Inferior parietal cortex (tissue), 1 donor: ENCODE measurements at regions not wholly inside any gene's neighbourhood (a gene's known extent, or its start where the extent isn't known, plus 50 kb on each side); places are given as distances from the start of the nearest gene placed in this dataset.
"Not testable (repeated sequence)": the region's sequence is repeated elsewhere in the genome, so short reads cannot be mapped to it uniquely, and the experiment has no call there.

Experiments used
- DNase-seq: peaks from one replicate; pipeline ENCODE4 v3.0.0-alpha.2; 2016; ENCODE audit errors: extremely low spot score

GRCh38 chr12:127012109-127012508 lies 1254.9 kb upstream of the TMEM132C start:
- no peak for DNase-seq

- no peak for DNase-seq
Measured at GRCh38 chr12:127013197-127013596, 1253.8 kb upstream of the TMEM132C start.

- no peak for DNase-seq
Measured at GRCh38 chr12:127014079-127014478, 1252.9 kb upstream of the TMEM132C start.

- no peak for DNase-seq
Measured at GRCh38 chr12:127024791-127025190, 1242.2 kb upstream of the TMEM132C start.

GRCh38 chr12:127025545-127025944 lies 1241.4 kb upstream of the TMEM132C start:
- no peak for DNase-seq

GRCh38 chr12:127035011-127035879 lies 1231.7 kb upstream of the TMEM132C start:
- no peak for DNase-seq

- DNase-seq = no peak
Measured at GRCh38 chr12:127038152-127038551, 1228.8 kb upstream of the TMEM132C start.

GRCh38 chr12:127038761-127039160 lies 1228.2 kb upstream of the TMEM132C start:
- no peak for DNase-seq

- DNase-seq = no peak
Measured at GRCh38 chr12:127041985-127042625, 1224.9 kb upstream of the TMEM132C start.

- DNase-seq = no peak
Measured at GRCh38 chr12:127043731-127044130, 1223.2 kb upstream of the TMEM132C start.

GRCh38 chr12:127044836-127045235 lies 1222.1 kb upstream of the TMEM132C start:
- no peak for DNase-seq

- DNase-seq = no peak
Measured at GRCh38 chr12:127046467-127046866, 1220.5 kb upstream of the TMEM132C start.

GRCh38 chr12:127048057-127048456 lies 1218.9 kb upstream of the TMEM132C start:
- DNase-seq = no peak

- not testable (repeated sequence) for DNase-seq
Measured at GRCh38 chr12:127048525-127048924, 1218.4 kb upstream of the TMEM132C start.

GRCh38 chr12:127051139-127051538 lies 1215.8 kb upstream of the TMEM132C start:
- no peak for DNase-seq

GRCh38 chr12:127052511-127053232 lies 1214.3 kb upstream of the TMEM132C start:
- DNase-seq = no peak

- DNase-seq = no peak
Measured at GRCh38 chr12:127054531-127054930, 1212.4 kb upstream of the TMEM132C start.

- DNase-seq = no peak
Measured at GRCh38 chr12:127060310-127060847, 1206.6 kb upstream of the TMEM132C start.

- no peak for DNase-seq
Measured at GRCh38 chr12:127060933-127061332, 1206.0 kb upstream of the TMEM132C start.

GRCh38 chr12:127063339-127064072 lies 1203.5 kb upstream of the TMEM132C start:
- DNase-seq = no peak

GRCh38 chr12:127064207-127064606 lies 1202.8 kb upstream of the TMEM132C start:
- DNase-seq = no peak
